K562 (cell line): ENCODE measurements at regions not wholly inside any gene's neighbourhood (a gene's known extent, or its start where the extent isn't known, plus 50 kb on each side); places are given as distances from the start of the nearest gene placed in this dataset.

Experiments
- ARHGAP35 ChIP-seq: fragments of 450-650 bp; IDR thresholded peaks from 2 replicates; pipeline ENCODE4 v1.6.1; 2018; ENCODE audit not compliant: partially characterized antibody
- CEBPB ChIP-seq: fragments of 450-650 bp; IDR thresholded peaks from 2 replicates; pipeline ENCODE4 v1.6.1; 2016; ENCODE audit warnings: missing genetic modification characterization, missing compliant biosample characterization

DNA sequence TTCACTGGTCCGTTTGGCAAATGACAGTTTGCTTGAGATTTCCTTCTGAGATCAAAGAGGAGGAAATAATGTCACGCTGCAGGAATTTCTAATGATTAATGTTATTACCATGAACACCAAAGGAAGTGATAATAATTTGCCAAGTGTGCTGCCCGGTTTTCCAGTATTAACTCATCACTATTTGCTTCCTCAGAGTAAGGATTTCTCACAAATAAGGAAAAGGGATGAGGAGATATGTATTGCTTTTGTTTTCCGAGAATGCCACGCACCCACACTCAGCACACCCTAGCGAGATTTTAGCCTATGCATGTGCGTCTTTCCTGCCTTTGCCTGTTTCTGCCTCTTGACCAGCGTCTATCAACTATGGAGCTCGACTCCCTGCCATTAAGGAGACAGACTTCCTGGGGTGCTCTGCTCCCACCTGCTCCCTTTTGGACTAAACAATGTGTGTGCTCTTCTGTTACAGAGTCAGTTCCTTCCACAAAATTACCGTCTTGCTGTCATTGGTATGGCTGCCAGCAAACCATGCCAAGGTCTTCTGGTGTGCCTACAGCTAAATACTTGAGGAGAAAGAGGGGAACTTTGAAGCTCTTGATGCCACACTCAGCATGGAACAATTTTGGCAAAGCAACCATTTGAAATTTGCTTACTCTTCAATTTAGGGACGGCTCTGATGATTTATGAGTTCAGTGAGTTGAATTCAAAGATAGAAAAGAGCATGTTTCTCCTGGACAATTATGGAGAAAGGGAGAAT is 393.1 kb upstream of the ZFP42 start:
- TF ChIP-seq CEBPB (tag) (no peak), ARHGAP35 (no peak)
